ENCODE measurements at regions not wholly inside any gene's neighbourhood (a gene's known extent, or its start where the extent isn't known, plus 50 kb on each side); places are given as distances from the start of the nearest gene placed in this dataset.

DNA sequence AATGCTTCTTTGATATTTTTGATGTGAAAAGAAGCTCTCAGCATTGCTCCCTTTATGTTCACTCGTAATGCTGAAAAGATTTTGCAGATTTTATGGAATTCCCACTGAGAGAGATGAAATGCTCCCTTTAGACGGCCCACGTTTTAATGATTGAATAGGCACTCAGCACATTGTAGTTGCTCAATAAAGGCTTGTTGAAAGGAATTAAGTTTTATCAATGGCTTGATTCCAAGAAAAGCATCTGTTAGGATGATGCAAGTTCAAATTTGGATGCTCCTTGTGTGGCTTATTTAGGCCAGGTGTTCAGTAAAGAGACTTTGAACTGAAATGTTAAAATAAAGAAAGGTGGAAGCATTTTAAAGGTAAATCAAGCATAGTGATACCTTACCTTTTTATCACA is 725.1 kb downstream of the EPHA4 start:
- Histone ChIP-seq H3K4me3 (no peak overlapping the region), H3K4me1 (no peaks in the 10 kb centered on the region), H3K36me3 (no peaks in the 10 kb centered on the region), H3K9me3 (no peaks in the 10 kb centered on the region), H3K27ac (no peak overlapping the region), H3K27me3 (no peaks in the 10 kb centered on the region)
- in situ Hi-C loops (cut with MboI; ENCODE audit: low pct_ligation_motif_present in 1 of 4, low pct_unique_long_range_greater_than_20kb in 1 of 4, low sequenced_read_pairs in 3 of 4), result no loop called here
- WGBS, 2 donors (ENCODE audit: low coverage in 1 of 2), result 68 to 85% methylated on average over 3 of the region's 3 CpGs
- no peak for TF ChIP-seq POLR2A (IDR thresholded peaks at IDR 0.05)
- TF ChIP-seq EP300 (IDR thresholded peaks at IDR 0.05; ENCODE audit: low read depth), result no peak
- no peak for TF ChIP-seq POLR2AphosphoS5 (IDR thresholded peaks at IDR 0.05)
- TF ChIP-seq, protein P1, sequence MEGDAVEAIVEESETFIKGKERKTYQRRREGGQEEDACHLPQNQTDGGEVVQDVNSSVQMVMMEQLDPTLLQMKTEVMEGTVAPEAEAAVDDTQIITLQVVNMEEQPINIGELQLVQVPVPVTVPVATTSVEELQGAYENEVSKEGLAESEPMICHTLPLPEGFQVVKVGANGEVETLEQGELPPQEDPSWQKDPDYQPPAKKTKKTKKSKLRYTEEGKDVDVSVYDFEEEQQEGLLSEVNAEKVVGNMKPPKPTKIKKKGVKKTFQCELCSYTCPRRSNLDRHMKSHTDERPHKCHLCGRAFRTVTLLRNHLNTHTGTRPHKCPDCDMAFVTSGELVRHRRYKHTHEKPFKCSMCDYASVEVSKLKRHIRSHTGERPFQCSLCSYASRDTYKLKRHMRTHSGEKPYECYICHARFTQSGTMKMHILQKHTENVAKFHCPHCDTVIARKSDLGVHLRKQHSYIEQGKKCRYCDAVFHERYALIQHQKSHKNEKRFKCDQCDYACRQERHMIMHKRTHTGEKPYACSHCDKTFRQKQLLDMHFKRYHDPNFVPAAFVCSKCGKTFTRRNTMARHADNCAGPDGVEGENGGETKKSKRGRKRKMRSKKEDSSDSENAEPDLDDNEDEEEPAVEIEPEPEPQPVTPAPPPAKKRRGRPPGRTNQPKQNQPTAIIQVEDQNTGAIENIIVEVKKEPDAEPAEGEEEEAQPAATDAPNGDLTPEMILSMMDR (IDR thresholded peaks at IDR 0.05), result no peak
- DNase-seq, result no peak
- intact Hi-C loops (cut with DNase I; ENCODE audit: low total_unique reads), result no loop called here

DNA sequence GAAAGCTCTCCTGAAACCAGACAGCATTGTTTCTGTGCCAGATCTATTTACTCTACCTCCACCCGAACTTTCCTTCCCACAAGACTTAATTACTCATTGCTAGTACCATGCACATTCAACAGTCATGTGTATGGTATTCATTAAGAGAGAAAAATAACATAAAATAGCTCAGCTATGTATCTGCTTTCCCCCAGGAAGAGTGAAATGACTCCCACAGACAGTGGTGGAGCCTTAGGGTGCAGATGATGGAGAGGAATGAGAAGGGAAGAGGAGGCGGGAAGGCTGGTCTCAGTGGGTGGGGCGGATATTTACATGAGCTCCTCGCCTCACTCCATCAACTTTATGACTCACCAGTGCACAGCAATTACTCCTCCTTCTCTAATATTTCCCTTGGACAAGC is 724.5 kb downstream of the EPHA4 start:
- WGBS, 2 donors (ENCODE audit: low coverage in 1 of 2), result 0 to 35% methylated on average over 1 to 4 of the region's 4 CpGs
- in situ Hi-C loops (cut with MboI; ENCODE audit: low pct_ligation_motif_present in 1 of 4, low pct_unique_long_range_greater_than_20kb in 1 of 4, low sequenced_read_pairs in 3 of 4), result no loop called here
- Histone ChIP-seq H3K4me1 (no peaks in the 10 kb centered on the region), H3K27me3 (no peaks in the 10 kb centered on the region), H3K36me3 (no peaks in the 10 kb centered on the region), H3K27ac (no peak overlapping the region), H3K9me3 (no peaks in the 10 kb centered on the region), H3K4me3 (no peak overlapping the region)
- intact Hi-C loops (cut with DNase I; ENCODE audit: low total_unique reads), result no loop called here
- no peak for DNase-seq
- TF ChIP-seq POLR2AphosphoS5 (IDR thresholded peaks at IDR 0.05) (no peak), EP300 (IDR thresholded peaks at IDR 0.05; ENCODE audit: low read depth) (no peak), POLR2A (IDR thresholded peaks at IDR 0.05) (no peak)
- TF ChIP-seq, protein P1 (IDR thresholded peaks at IDR 0.05), result no peak

DNA sequence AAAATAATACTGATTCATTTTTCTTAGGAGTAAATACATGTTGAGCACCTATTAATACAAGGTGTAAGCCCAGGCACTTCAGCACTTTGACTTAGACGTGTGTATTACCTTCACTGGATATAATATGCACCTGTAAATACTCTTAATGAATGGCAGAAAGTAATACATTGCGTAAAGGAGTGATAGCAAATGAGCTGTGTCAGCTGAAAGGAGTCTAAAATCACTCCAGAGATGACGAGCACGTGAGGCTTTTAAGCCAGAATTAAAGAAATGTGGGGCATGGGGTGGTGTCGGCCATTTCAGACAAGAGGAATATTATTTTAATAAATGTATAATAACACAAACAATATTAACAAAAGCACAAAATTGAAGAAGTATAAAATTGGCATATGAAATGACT is 722.7 kb downstream of the EPHA4 start:
- Histone ChIP-seq H3K4me1 (no peaks in the 10 kb centered on the region), H3K9me3 (no peaks in the 10 kb centered on the region), H3K36me3 (no peaks in the 10 kb centered on the region), H3K27ac (no peak overlapping the region), H3K27me3 (no peaks in the 10 kb centered on the region), H3K4me3 (no peak overlapping the region)
- intact Hi-C loops (cut with DNase I; ENCODE audit: low total_unique reads) (no loop called here), in situ Hi-C loops (cut with MboI; ENCODE audit: low pct_ligation_motif_present in 1 of 4, low pct_unique_long_range_greater_than_20kb in 1 of 4, low sequenced_read_pairs in 3 of 4) (no loop called here)
- DNase-seq, result no peak
- TF ChIP-seq POLR2A (IDR thresholded peaks at IDR 0.05), result no peak
- TF ChIP-seq, protein P1 (IDR thresholded peaks at IDR 0.05), result no peak
- no peak for TF ChIP-seq EP300 (IDR thresholded peaks at IDR 0.05; ENCODE audit: low read depth)
- TF ChIP-seq POLR2AphosphoS5 (IDR thresholded peaks at IDR 0.05), result no peak
- 82 to 84% methylated on average over 5 of the region's 5 CpGs for WGBS, 2 donors (ENCODE audit: low coverage in 1 of 2)

DNA sequence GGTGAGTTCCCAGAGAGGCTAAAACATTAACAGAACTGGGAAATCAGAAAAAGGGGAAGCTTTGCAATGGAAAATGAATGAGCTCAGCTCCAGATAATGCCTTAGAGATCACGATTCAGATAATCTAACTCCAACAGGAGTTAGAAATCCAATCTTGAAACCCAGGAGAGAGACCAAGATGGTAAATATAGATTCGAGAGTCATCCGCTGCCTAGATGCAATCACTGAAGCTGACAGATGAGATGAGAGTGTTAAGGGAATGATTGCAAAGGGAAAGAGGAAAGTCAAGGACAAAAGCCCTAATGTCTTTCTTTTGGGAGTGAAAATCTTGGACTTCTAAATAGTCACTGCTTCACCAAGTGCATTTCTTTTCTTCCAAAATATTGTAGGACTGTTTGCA is 722.0 kb downstream of the EPHA4 start:
- in situ Hi-C loops (cut with MboI; ENCODE audit: low pct_ligation_motif_present in 1 of 4, low pct_unique_long_range_greater_than_20kb in 1 of 4, low sequenced_read_pairs in 3 of 4) (no loop called here), intact Hi-C loops (cut with DNase I; ENCODE audit: low total_unique reads) (no loop called here)
- H3K4me3 ChIP-seq, result no peak overlapping the region
- TF ChIP-seq EP300 (IDR thresholded peaks at IDR 0.05; ENCODE audit: low read depth), result no peak
- TF ChIP-seq, protein P1 (IDR thresholded peaks at IDR 0.05), result no peak
- no peak for TF ChIP-seq POLR2AphosphoS5 (IDR thresholded peaks at IDR 0.05)
- no peak for TF ChIP-seq POLR2A (IDR thresholded peaks at IDR 0.05)
- H3K36me3 ChIP-seq, result no peaks in the 10 kb centered on the region
- no peak for DNase-seq
- no peak overlapping the region for H3K27ac ChIP-seq
- no peaks in the 10 kb centered on the region for H3K27me3 ChIP-seq
- H3K4me1 ChIP-seq, result no peaks in the 10 kb centered on the region
- 44 to 74% methylated on average over 1 to 3 of the region's 3 CpGs for WGBS, 2 donors (ENCODE audit: low coverage in 1 of 2)
- H3K9me3 ChIP-seq, result no peaks in the 10 kb centered on the region

Data from transverse colon (tissue), 4 donors.